LNCAP (cell line): ENCODE measurements at regions not wholly inside any gene's neighbourhood (a gene's known extent, or its start where the extent isn't known, plus 50 kb on each side); places are given as distances from the start of the nearest gene placed in this dataset.

Experiments used
- CTCF ChIP-seq: fragments of 450-650 bp; IDR thresholded peaks from 2 replicates; pipeline ENCODE4 v1.5.1; 2017; ENCODE audit warnings: mild to moderate bottlenecking

- no peak for TF ChIP-seq CTCF
These were observed 162.1 kb upstream of the MPHOSPH6 start for GRCh38 chr16:82331974-82332750.

- no peak for TF ChIP-seq CTCF
These were observed 161.4 kb upstream of the MPHOSPH6 start for GRCh38 chr16:82331397-82331796.

- no peak for TF ChIP-seq CTCF
These were observed 159.6 kb upstream of the MPHOSPH6 start for GRCh38 chr16:82329504-82330192.

GRCh38 chr16:82328881-82329469, 159.0 kb upstream of the MPHOSPH6 start:
- no peak for TF ChIP-seq CTCF

- TF ChIP-seq CTCF = no peak
These were observed 153.1 kb upstream of the MPHOSPH6 start for GRCh38 chr16:82323171-82323570.

- TF ChIP-seq CTCF = no peak
These were observed 152.2 kb upstream of the MPHOSPH6 start for GRCh38 chr16:82322177-82322576.

DNA sequence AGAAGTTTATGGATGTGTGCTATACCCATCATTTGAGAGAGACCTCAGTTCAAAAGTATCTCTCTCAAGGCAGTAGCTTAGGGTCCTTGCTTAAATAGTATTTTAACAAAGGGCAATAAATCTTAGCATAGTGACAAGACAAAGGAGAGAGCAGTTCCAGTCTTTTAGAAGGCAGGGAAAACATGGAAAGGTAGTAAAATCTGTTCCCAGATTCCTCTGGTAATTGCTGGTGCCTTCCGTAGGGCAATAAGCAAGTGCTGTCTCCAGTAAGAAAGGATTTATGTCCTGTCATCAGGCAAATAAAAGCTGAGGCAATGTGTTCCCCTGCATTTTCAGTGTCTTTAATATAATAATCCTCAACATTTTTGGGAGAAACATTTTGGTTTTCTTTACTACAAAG, 149.0 kb upstream of the MPHOSPH6 start:
- no peak for TF ChIP-seq CTCF
